Stimulated activated CD8-positive, alpha-beta memory T cell treated with anti-CD3 and anti-CD28 coated beads, Interleukin-2, amount 100 ng/mL, for 48 hours (primary cell): ENCODE measurements at regions not wholly inside any gene's neighbourhood (a gene's known extent, or its start where the extent isn't known, plus 50 kb on each side); places are given as distances from the start of the nearest gene placed in this dataset.
"Not testable (repeated sequence)": the region's sequence is repeated elsewhere in the genome, so short reads cannot be mapped to it uniquely, and the experiment has no call there.

ENCODE experiments used
- DNase-seq, 2 donors: peaks; one replicate each; pipeline ENCODE4 v3.0.0-alpha.2; 2020; ENCODE audit warnings: low read depth in 2 of 2

DNA sequence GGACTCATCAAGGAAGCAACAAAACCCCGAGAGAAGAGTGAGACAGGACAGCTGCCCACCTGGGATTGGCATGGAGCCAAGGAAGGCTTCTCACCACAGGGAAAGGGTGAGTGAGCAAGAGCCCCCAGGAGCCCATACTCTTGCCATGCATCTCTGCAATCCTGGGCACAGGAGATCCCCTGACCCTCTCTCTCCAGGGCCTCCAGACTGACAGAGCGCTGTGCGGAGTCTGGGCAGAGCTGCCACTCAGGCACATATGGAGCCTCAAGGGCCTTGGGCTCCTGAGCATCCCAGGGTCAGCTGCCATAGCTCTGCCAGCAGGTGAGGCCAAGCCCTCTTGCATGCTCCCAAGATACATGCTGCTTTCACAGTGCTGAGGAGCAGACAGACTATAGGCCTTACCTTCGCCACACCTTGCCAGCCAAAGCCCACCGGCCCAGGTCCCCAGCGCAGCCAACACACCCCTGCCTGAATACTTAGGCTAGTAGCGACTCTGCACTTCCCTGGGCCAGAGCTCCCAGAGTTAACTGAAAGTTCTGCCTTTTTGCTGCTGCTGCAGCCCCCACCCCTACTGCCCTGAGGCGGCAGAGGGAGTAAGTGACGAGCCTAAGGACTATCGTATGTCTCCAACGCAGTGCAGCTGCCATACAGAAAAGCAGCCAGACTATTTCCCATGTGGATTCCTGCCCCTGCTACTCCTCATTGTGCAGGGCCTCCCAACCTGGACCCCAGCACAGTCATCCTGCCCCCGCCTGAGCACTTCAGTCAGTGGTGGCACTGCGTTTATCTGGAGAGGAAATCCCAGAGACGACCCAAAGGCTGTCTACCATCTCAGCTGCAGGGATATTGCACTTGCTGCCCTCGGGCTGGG is 251.6 kb downstream of the SPATA31A6 start:
- not testable (repeated sequence) for DNase-seq

- not testable (repeated sequence) for DNase-seq
These were observed 252.4 kb downstream of the SPATA31A6 start for GRCh38 chr9:42435715-42436342.

- not testable (repeated sequence) for DNase-seq
These were observed 253.7 kb downstream of the SPATA31A6 start for GRCh38 chr9:42437057-42437759.

- not testable (repeated sequence) for DNase-seq
These were observed 259.2 kb downstream of the SPATA31A6 start for GRCh38 chr9:42442680-42443079.

GRCh38 chr9:42443414-42443813 is 260.0 kb downstream of the SPATA31A6 start:
- DNase-seq = not testable (repeated sequence)

DNA sequence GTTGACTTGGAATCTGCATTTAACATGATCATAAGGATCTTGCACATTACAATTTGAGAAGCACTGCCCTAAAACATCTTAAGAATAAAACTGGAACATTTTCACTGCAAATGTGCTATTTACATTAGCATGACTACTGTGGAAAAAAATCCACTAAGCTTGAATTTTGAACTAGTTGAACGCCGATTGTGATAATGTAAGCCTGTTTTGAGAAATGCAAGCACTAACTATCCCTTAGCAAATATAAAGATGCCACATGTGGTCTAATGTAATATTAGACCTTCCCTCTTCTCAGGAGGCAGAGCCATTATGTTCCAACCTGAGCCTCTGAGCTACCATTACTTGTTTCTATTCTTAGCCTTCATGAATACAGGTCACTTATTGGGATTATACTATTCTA is 278.0 kb downstream of the SPATA31A6 start:
- not testable (repeated sequence) for DNase-seq

- not testable (repeated sequence) for DNase-seq
These were observed 278.4 kb downstream of the SPATA31A6 start for GRCh38 chr9:42461863-42462262.

DNA sequence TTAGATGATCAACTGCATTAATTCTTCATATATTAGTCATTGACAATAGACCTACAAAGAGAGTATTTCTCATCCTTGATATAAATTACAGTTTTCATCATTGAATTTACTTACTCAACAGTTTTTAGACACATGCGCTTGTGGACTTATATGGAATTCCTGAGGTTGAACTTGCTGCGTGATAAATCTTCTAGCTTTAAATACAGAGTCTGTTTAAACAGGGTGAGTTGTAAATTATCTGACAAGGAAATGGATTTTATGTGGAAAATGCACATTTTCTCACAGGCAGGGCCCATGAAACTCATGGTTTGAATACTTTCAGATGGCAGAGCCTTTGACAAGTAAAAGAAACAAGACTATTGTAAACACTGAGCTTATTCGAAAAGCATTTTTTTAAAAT is 280.5 kb downstream of the SPATA31A6 start:
- not testable (repeated sequence) for DNase-seq

DNA sequence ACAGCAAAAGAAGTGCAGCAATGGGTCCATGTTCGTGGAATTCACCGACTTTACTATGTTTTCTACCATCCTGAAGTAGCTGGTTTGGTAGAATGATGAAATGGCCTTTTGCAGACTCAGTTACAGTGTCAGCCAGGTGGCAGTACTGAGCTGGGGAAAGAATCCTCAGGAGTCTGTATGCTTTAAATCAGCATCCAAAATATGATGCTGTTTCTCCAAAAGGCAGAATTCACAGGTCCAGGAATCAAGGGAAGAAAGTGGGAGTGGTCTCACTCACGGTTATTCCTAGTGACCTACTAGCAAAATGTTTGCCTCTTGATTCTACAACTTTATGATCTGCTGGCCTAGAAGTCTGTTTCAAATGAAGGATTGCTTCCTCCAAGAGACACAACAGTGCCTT is 287.1 kb downstream of the SPATA31A6 start:
- DNase-seq = not testable (repeated sequence)

- DNase-seq = not testable (repeated sequence)
These were observed 307.5 kb downstream of the SPATA31A6 start for GRCh38 chr9:42490989-42491388.

DNA sequence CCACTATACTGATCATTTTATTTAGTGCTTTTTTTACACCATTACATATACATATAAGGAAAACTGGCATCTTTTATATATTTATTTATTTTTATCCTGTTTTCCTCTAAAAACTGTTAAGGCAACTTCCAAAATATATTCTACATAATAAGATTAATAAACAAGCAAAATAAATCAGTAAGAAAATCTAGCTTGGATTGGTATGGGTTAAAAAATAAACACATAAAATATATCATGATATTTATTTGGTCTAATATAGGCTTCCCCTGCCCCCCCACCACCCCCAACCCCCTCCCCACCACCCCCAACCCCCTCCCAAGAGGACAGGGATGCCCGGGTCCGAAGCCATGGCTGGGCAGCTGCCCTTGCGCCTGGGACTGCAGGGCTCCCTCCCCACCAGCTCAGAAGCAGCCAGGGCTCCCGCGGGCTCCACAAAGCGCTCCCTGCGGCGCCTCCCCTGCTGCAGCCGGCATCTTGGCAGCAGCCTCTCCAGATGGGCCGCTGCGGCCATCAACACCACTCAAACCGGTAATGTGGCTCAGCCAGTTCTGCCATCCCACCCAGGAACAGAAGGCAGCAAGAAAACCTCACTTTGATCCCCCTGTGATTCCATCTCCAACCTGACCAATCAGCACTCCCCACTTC is 319.3 kb downstream of the SPATA31A6 start:
- DNase-seq = not testable (repeated sequence)

DNA sequence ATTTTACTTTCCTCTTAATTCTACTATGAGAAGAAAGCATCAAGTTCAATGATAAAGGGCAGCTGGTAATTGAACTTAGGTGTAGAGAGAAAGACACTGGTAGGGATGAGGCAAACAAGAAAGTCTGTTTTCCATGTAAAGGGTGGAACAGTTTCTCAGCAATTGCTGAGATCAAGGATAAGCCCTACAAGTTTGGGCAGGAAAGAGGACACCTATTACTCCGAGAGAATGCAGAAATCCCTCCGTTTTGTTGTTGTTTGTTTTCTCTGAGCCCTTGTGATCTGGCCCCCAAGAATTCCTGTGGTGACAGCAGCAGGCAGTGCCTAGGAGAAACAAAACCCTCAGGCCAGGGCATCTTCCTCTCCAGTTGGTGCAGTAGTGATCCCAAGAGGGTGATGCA is 324.7 kb downstream of the SPATA31A6 start:
- not testable (repeated sequence) for DNase-seq

GRCh38 chr9:42513535-42513934 is 330.1 kb downstream of the SPATA31A6 start:
- DNase-seq = not testable (repeated sequence)

DNA sequence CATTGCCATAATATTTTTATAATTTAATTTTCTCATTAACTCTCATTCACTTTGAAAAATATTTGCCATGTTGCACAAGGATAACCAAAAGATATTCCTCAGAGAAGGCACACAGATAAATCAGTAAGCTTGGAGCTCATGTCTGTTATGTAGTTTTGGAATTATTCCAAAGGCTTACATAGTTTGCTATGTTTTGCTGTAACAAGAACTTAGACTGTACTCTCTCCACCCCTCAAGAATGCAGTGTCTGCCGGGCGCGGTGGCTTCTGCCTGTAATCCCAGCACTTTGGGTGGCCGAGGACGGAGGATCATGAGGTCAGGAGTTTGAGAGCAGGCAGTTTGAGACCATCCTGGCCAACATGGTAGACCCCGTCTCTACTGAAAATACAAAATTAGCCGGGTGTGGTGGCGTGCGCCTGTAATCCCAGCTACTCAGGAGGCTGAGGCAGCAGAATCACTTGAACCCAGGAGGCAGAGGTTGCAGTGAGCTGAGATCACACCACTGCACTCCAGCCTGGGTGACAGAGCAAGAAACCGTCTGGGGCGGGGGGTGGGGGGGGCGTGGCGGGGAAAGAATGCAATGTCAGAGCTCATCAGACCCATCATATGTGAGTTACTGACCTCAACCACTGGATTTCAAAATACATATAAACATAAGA is 351.0 kb downstream of the SPATA31A6 start:
- DNase-seq = not testable (repeated sequence)

DNA sequence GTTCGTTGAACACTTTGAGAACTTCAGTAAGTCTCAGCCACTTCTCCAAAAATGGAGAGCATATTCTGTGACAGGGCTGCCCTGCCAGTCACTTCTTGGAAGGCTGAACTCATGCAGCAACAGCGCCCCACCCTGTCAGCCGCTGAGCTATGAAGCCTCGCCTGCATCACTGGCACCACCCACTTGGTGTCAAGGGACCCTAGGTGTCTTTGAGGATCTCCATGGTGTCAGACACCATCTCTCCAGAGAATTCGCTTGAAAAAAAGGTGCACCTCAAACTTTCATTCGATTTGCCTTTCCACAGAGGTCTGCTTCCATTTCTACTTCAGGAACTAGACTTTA is 351.5 kb downstream of the SPATA31A6 start:
- DNase-seq = peak in 1 of 2 donors; percentile 10

- not testable (repeated sequence) for DNase-seq
These were observed 367.4 kb downstream of the SPATA31A6 start for GRCh38 chr9:42550789-42551357.

DNA sequence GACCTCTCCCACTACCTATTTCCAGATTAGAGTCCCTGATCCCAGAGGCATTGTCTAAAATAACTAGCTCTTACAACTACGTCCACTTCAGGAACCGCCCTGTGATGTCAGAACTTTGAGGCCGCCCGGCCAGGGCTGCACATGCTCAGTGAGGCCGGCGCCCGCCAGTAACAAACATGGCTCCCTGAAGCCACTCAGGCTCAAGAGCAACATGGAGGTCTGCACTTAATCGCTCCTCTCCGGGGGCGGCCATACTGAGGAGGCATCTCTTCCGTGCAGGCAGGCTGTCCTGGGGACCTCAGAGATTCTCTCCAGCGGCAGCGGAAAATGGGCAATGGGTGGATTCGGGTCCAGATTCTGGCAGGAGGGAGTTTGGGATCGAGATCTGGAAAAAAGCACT is 385.1 kb downstream of the SPATA31A6 start:
- DNase-seq = not testable (repeated sequence)

- not testable (repeated sequence) for DNase-seq
These were observed 385.6 kb downstream of the SPATA31A6 start for GRCh38 chr9:42568942-42569556.

- DNase-seq = not testable (repeated sequence)
These were observed 394.4 kb downstream of the SPATA31A6 start for GRCh38 chr9:42577851-42578250.
